DND-41 (cell line): ENCODE measurements at regions not wholly inside any gene's neighbourhood (a gene's known extent, or its start where the extent isn't known, plus 50 kb on each side); places are given as distances from the start of the nearest gene placed in this dataset.
A peak's percentile ranks its signal among the peaks of the same experiment; 100 is the strongest.

Experiments
- ATAC-seq: fragments of 200-7000 bp; cut with Tn5 transposase; 3 replicates; pipeline ENCODE4 v1.9.1; 2021; ENCODE audit warnings: low read depth; ENCODE audit not compliant: insufficient read depth
- DNase-seq: peaks from one replicate; pipeline ENCODE4 v3.0.0-alpha.2; 2020
- H2AFZ ChIP-seq: 2 replicates; pipeline ENCODE4 v1.6.0; 2012; ENCODE audit warnings: low read depth, low read length
- H3K27ac ChIP-seq: 2 replicates; pipeline ENCODE4 v1.5.1; 2012; ENCODE audit warnings: low read length, inconsistent platforms
- H3K27me3 ChIP-seq: fragments of 200-600 bp; sonication (generic); 2 replicates; pipeline ENCODE4 v1.6.0; 2012; ENCODE audit warnings: low read length, mild to moderate bottlenecking, inconsistent platforms; ENCODE audit not compliant: insufficient read depth, poor library complexity
- H3K36me3 ChIP-seq: 2 replicates; pipeline ENCODE4 v1.5.1; 2012; ENCODE audit warnings: low read length, inconsistent platforms; ENCODE audit not compliant: insufficient read depth
- H3K4me1 ChIP-seq: 2 replicates; pipeline ENCODE4 v1.5.1; 2012; ENCODE audit warnings: mild to moderate bottlenecking, low read length; ENCODE audit not compliant: insufficient read depth
- H3K4me2 ChIP-seq: 2 replicates; pipeline ENCODE4 v1.6.0; 2012; ENCODE audit warnings: mild to moderate bottlenecking, moderate library complexity, low read length, inconsistent platforms; ENCODE audit not compliant: insufficient read depth
- H3K4me3 ChIP-seq, 2 experiments: fragments of 200-600 bp in 1 of 2; shearing (Covaris generic) in 1 of 2; 2 replicates each; pipeline ENCODE4 v1.5.1; 2012 to 2016; ENCODE audit warnings: inconsistent platforms in 2 of 2, low read length in 2 of 2, mild to moderate bottlenecking in 2 of 2, low read depth in 1 of 2, moderate library complexity in 1 of 2
- H3K79me2 ChIP-seq: 2 replicates; pipeline ENCODE4 v1.6.0; 2012; ENCODE audit warnings: low read length, inconsistent platforms; ENCODE audit not compliant: insufficient read depth
- H3K9ac ChIP-seq: 2 replicates; pipeline ENCODE4 v1.6.0; 2012; ENCODE audit warnings: low read depth, mild to moderate bottlenecking, inconsistent platforms, low read length, moderate library complexity
- H3K9me3 ChIP-seq: 2 replicates; pipeline ENCODE4 v1.5.1; 2012; ENCODE audit warnings: low read length, moderate library complexity, mild to moderate bottlenecking, inconsistent platforms; ENCODE audit not compliant: insufficient read depth, severe bottlenecking
- H4K20me1 ChIP-seq: 2 replicates; pipeline ENCODE4 v1.6.0; 2012; ENCODE audit warnings: low read length; ENCODE audit not compliant: insufficient read depth
- CTCF ChIP-seq: IDR thresholded peaks from 2 replicates; pipeline ENCODE4 v1.5.1; 2012; ENCODE audit warnings: borderline replicate concordance, low read length, moderate library complexity, mild to moderate bottlenecking; ENCODE audit not compliant: poor library complexity, severe bottlenecking; ENCODE audit errors: extremely low read depth
- EZH2 ChIP-seq: IDR thresholded peaks from 3 replicates; pipeline ENCODE4 v1.6.1; 2012; ENCODE audit warnings: borderline replicate concordance, low read depth, mild to moderate bottlenecking, moderate library complexity, low read length, inconsistent platforms; ENCODE audit not compliant: severe bottlenecking

GRCh38 chr20:57048027-57048869 is 218.2 kb downstream of the BMP7 start:
- DNase-seq, result peak; percentile 41
- H3K27me3 ChIP-seq, result peaks cover 17% of the 10 kb centered on the region
- H3K9ac ChIP-seq, result no peak overlapping the region
- peak; percentile 82 for TF ChIP-seq CTCF
- TF ChIP-seq EZH2, result no peak
- H3K79me2 ChIP-seq, result no peaks in the 10 kb centered on the region
- H4K20me1 ChIP-seq, result no peaks in the 10 kb centered on the region
- H3K27ac ChIP-seq, result no peak overlapping the region
- H3K4me1 ChIP-seq, result no peaks in the 10 kb centered on the region
- no peaks in the 10 kb centered on the region for H3K36me3 ChIP-seq
- no peak overlapping the region for H3K4me3 ChIP-seq
- H2AFZ ChIP-seq, result no peak overlapping the region
- peak; percentile 76 for ATAC-seq
- no peak overlapping the region for H3K4me2 ChIP-seq
- H3K9me3 ChIP-seq, result no peaks in the 10 kb centered on the region

- H3K27me3 ChIP-seq, result peaks cover 12% of the 10 kb centered on the region
These were observed 217.1 kb downstream of the BMP7 start for GRCh38 chr20:57049296-57049695.

GRCh38 chr20:57051096-57051495 is 215.3 kb downstream of the BMP7 start:
- H2AFZ ChIP-seq, result no peak overlapping the region
- H3K79me2 ChIP-seq, result no peaks in the 10 kb centered on the region
- no peak for TF ChIP-seq CTCF
- no peak for TF ChIP-seq EZH2
- no peaks in the 10 kb centered on the region for H3K36me3 ChIP-seq
- H3K27me3 ChIP-seq, result peaks cover 6% of the 10 kb centered on the region
- no peaks in the 10 kb centered on the region for H3K4me1 ChIP-seq
- no peaks in the 10 kb centered on the region for H4K20me1 ChIP-seq
- no peaks in the 10 kb centered on the region for H3K9me3 ChIP-seq
- DNase-seq (no peak), ATAC-seq (no peak)
- no peak overlapping the region for H3K9ac ChIP-seq
- H3K4me2 ChIP-seq, result no peak overlapping the region
- no peak overlapping the region for H3K4me3 ChIP-seq
- no peak overlapping the region for H3K27ac ChIP-seq

More at GRCh38 chr20:57049296-57049695, 217.1 kb downstream of the BMP7 start:
- ATAC-seq (no peak), DNase-seq (no peak)
- no peak for TF ChIP-seq CTCF
- no peak for TF ChIP-seq EZH2
- H4K20me1 ChIP-seq, result no peaks in the 10 kb centered on the region
- H3K9me3 ChIP-seq, result no peaks in the 10 kb centered on the region
- no peak overlapping the region for H2AFZ ChIP-seq
- H3K36me3 ChIP-seq, result no peaks in the 10 kb centered on the region
- no peak overlapping the region for H3K4me3 ChIP-seq
- no peaks in the 10 kb centered on the region for H3K79me2 ChIP-seq
- no peak overlapping the region for H3K4me2 ChIP-seq
- H3K4me1 ChIP-seq, result no peaks in the 10 kb centered on the region
- H3K9ac ChIP-seq, result no peak overlapping the region
- no peak overlapping the region for H3K27ac ChIP-seq
